ENCODE measurements at regions not wholly inside any gene's neighbourhood (a gene's known extent, or its start where the extent isn't known, plus 50 kb on each side); places are given as distances from the start of the nearest gene placed in this dataset.

DNA sequence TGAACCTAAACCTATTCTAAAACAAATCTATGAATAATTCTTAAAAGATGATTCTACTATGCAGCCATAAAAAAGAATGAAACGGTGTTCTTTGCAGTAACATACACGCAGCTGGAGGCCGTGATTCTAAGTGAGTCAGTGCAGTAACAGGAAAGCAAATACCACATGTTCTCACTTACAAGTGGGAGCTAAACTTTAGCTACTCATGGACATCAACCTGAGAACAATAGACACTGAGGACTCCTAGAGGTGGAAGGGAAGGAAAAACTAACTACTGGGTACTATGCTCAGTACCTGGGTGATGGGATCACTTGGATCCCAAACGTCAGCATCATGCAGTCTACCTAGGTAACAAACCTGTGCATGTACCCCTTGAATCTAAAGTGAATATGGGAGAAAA lies 575.0 kb upstream of the MGMT start:
- Histone ChIP-seq H3K4me3 (ENCODE audit: low read depth, low read length) (no peak overlapping the region), H3K27me3 (ENCODE audit: control insufficient read depth, insufficient read depth, low read length) (no peaks in the 10 kb centered on the region), H3K36me3 (ENCODE audit: control insufficient read depth, insufficient read depth, low read length) (no peaks in the 10 kb centered on the region)
- TF ChIP-seq, protein P1, sequence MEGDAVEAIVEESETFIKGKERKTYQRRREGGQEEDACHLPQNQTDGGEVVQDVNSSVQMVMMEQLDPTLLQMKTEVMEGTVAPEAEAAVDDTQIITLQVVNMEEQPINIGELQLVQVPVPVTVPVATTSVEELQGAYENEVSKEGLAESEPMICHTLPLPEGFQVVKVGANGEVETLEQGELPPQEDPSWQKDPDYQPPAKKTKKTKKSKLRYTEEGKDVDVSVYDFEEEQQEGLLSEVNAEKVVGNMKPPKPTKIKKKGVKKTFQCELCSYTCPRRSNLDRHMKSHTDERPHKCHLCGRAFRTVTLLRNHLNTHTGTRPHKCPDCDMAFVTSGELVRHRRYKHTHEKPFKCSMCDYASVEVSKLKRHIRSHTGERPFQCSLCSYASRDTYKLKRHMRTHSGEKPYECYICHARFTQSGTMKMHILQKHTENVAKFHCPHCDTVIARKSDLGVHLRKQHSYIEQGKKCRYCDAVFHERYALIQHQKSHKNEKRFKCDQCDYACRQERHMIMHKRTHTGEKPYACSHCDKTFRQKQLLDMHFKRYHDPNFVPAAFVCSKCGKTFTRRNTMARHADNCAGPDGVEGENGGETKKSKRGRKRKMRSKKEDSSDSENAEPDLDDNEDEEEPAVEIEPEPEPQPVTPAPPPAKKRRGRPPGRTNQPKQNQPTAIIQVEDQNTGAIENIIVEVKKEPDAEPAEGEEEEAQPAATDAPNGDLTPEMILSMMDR (IDR thresholded peaks at IDR 0.05; ENCODE audit: insufficient read depth, low read length, poor library complexity, severe bottlenecking): no peak
- DNase-seq (ENCODE audit: low read depth): no peak

DNA sequence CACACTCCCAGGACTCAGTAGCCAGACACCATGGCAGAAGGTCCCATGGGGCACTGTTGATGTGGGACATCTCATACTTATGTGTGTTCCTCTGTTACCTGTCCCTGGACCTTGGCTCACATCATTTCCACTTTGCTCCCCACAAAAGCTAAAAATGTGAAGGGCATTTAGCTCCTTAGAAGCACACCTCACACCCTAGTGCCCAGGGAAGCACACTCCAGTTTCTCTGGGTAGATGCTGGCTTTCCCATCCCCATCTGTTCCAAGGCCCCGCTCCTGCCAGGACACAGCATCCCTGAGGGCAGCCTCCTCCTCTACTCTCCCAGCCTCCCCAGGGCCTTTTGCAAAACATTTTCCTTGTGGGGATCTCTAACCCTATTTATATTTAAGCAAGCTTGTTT lies 572.4 kb upstream of the MGMT start:
- TF ChIP-seq, protein P1 (IDR thresholded peaks at IDR 0.05; ENCODE audit: insufficient read depth, low read length, poor library complexity, severe bottlenecking): no peak
- Histone ChIP-seq H3K36me3 (ENCODE audit: control insufficient read depth, insufficient read depth, low read length) (no peaks in the 10 kb centered on the region), H3K4me3 (ENCODE audit: low read depth, low read length) (no peak overlapping the region), H3K27me3 (ENCODE audit: control insufficient read depth, insufficient read depth, low read length) (no peaks in the 10 kb centered on the region)
- DNase-seq (ENCODE audit: low read depth): no peak

DNA sequence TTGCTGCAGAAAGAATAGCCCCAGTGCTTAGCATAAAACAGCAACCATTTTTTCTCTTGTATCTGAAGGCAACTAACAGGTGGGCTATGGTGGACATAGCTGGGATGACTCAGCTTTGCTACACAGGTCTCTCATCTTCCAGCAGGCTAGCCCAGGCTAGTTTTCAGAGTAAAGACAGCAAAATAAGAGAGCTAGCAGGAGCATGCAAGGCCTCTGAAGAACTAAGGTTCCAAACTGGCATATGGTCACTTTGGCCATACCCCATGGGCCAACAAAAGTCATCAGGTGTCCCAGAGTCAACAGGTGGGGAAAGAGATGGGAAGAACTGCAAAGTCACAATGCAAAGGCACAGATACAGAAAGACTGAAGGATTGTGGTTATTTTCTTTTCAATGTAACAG lies 571.6 kb upstream of the MGMT start:
- H3K4me3 ChIP-seq (ENCODE audit: low read depth, low read length): no peak overlapping the region
- DNase-seq (ENCODE audit: low read depth): no peak
- TF ChIP-seq, protein P1 (IDR thresholded peaks at IDR 0.05; ENCODE audit: insufficient read depth, low read length, poor library complexity, severe bottlenecking): no peak
- no peaks in the 10 kb centered on the region for H3K27me3 ChIP-seq (ENCODE audit: control insufficient read depth, insufficient read depth, low read length)
- no peaks in the 10 kb centered on the region for H3K36me3 ChIP-seq (ENCODE audit: control insufficient read depth, insufficient read depth, low read length)

DNA sequence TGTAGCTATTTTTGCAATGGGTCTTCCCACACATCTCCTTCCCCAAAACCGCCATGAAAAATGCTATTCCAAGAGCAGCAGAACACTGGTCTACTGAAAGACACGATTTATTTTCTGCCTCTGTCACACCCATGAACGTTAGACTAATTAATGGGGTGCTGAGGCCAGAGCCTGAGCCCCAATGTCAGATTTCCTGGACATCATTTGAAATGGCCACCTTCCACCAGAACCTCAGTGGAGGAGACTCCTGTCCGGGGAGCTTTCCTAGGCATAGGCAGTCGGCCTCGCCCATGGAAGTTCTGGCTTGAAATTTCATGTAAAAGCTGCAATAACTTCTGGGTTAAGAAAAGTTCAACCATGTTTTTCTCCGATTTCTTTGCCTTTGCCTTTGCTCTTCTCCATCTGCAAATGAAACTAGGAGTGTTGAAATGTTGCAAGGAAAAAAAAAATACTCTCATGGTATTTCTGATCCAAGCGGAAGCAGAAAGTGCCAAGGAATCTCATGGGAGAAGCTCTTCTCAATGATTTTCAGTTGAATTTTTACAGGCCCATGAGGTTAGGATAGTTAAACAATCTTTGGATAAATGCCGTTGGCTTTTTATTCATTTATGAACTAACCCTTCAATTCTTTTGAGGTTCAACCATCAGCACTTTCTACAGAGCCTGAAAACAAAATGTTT lies 570.8 kb upstream of the MGMT start:
- TF ChIP-seq, protein P1 (IDR thresholded peaks at IDR 0.05; ENCODE audit: insufficient read depth, low read length, poor library complexity, severe bottlenecking): no peak
- Histone ChIP-seq H3K4me3 (ENCODE audit: low read depth, low read length) (no peak overlapping the region), H3K27me3 (ENCODE audit: control insufficient read depth, insufficient read depth, low read length) (no peaks in the 10 kb centered on the region), H3K36me3 (ENCODE audit: control insufficient read depth, insufficient read depth, low read length) (no peaks in the 10 kb centered on the region)
- DNase-seq (ENCODE audit: low read depth): no peak

DNA sequence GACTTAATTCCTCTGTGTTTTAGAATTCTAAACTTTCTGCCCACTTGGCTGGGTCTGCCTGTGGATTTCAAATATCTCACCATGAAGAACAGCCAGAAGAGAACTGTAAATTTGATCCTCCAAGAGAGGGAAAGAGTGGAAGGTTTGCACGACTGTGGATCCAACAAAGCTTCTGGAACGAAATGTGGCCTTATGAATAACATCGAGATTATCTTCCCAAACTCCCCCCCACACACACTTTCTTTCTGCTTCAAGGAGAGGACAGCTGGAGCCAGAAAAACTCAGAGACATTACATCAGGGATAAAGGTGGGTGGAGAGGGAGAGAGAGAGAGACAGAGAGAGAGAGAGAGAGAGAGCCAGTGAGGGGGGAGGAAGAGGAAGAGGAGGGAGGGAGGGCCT lies 570.1 kb upstream of the MGMT start:
- no peak for DNase-seq (ENCODE audit: low read depth)
- Histone ChIP-seq H3K27me3 (ENCODE audit: control insufficient read depth, insufficient read depth, low read length) (no peaks in the 10 kb centered on the region), H3K36me3 (ENCODE audit: control insufficient read depth, insufficient read depth, low read length) (no peaks in the 10 kb centered on the region), H3K4me3 (ENCODE audit: low read depth, low read length) (no peak overlapping the region)
- TF ChIP-seq, protein P1 (IDR thresholded peaks at IDR 0.05; ENCODE audit: insufficient read depth, low read length, poor library complexity, severe bottlenecking): no peak

All from kidney epithelial cell (primary cell).